ENCODE measurements at regions not wholly inside any gene's neighbourhood (a gene's known extent, or its start where the extent isn't known, plus 50 kb on each side); places are given as distances from the start of the nearest gene placed in this dataset.

DNA sequence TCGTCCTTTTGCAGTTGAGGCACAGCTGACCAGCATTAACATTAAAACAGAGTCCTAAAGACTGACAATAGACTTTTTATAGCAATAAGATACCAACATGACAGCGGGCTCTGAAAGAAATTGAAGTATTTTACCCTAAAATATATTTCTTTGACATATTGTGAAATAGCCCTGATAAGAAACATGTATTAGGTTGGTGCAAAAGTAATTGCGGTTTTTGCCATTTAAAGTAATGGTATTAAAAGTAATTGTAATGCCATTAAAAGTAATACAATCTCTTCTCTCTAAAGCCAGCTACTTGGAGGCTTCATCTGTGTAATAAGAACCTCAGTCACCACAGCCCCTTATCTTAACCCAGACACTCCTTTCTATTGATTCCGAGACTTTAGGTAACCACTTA lies 394.6 kb downstream of the PREX1 start:
- ChIA-PET POLR2A (no interaction called here), CTCF (no interaction called here)
- DNase-seq (ENCODE audit: low read depth, low spot score): no peak
- TF ChIP-seq, protein P1, sequence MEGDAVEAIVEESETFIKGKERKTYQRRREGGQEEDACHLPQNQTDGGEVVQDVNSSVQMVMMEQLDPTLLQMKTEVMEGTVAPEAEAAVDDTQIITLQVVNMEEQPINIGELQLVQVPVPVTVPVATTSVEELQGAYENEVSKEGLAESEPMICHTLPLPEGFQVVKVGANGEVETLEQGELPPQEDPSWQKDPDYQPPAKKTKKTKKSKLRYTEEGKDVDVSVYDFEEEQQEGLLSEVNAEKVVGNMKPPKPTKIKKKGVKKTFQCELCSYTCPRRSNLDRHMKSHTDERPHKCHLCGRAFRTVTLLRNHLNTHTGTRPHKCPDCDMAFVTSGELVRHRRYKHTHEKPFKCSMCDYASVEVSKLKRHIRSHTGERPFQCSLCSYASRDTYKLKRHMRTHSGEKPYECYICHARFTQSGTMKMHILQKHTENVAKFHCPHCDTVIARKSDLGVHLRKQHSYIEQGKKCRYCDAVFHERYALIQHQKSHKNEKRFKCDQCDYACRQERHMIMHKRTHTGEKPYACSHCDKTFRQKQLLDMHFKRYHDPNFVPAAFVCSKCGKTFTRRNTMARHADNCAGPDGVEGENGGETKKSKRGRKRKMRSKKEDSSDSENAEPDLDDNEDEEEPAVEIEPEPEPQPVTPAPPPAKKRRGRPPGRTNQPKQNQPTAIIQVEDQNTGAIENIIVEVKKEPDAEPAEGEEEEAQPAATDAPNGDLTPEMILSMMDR (IDR thresholded peaks at IDR 0.05; ENCODE audit: insufficient read depth, low read length, missing control alignments): no peak
- H3K4me3 ChIP-seq (ENCODE audit: low read depth, low read length): no peak overlapping the region

DNA sequence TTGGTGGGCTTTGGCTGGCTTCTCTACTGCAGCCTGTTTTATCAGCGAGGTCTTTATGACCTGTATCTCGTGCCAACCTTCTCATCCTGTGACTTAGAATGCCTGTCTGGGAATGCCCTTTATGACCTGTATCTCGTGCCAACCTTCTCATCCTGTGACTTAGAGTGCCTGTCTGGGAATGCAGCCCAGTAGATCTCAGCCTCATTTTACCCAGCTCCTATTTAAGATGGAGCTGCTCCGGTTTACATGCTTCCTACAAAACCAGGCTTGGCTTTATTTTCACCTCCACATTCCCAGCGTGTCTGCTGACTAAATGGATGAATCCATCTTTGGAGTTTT lies 395.3 kb downstream of the PREX1 start:
- ChIA-PET CTCF (no interaction called here), POLR2A (no interaction called here)
- no peak for DNase-seq (ENCODE audit: low read depth, low spot score)
- no peak overlapping the region for H3K4me3 ChIP-seq (ENCODE audit: low read depth, low read length)
- TF ChIP-seq, protein P1 (IDR thresholded peaks at IDR 0.05; ENCODE audit: insufficient read depth, low read length, missing control alignments): no peak

DNA sequence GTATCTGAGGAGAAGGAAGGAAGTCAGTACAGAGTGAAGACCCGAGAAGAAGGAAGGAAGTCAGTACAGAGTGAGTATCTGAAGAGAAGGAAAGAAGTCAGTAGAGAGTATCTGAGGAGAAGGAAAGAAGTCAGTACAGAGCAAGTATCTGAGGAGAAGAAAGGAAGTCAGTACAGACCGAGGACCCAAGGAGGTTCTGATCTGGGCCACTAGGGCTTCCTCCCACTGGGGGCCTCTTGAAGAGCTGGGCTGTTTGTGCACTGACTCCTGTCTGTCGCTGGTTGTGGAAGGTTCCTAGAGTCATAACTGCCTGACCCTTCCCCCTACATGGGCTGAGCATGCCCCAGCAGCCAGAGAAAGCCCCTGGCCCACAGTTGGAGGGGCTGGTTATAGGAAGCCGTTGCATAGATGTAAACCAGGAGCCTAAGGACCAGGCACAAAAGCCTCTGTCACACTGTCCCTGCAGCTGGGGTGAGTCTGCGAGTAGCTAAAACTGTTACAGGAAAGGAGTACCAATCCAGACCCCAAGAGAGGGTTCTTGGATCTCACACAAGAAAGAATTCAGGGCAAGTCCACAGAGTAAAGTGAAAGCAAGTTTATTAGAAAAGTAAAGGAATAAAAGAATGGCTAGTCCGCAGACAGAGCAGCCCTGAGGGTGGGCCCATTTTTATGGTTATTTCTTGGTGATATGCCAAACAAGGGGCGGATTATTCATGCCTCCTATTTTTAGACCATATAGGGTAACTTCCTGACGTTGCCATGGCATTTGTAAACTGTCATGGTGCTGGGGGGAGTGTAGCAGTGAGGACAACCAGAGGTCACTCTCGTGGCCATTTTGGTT lies 395.9 kb downstream of the PREX1 start:
- CTCF ChIA-PET: no interaction called here
- TF ChIP-seq, protein P1 (IDR thresholded peaks at IDR 0.05; ENCODE audit: insufficient read depth, low read length, missing control alignments): no peak
- POLR2A ChIA-PET: no interaction called here
- no peak for DNase-seq (ENCODE audit: low read depth, low spot score)
- H3K4me3 ChIP-seq (ENCODE audit: low read depth, low read length): no peak overlapping the region

DNA sequence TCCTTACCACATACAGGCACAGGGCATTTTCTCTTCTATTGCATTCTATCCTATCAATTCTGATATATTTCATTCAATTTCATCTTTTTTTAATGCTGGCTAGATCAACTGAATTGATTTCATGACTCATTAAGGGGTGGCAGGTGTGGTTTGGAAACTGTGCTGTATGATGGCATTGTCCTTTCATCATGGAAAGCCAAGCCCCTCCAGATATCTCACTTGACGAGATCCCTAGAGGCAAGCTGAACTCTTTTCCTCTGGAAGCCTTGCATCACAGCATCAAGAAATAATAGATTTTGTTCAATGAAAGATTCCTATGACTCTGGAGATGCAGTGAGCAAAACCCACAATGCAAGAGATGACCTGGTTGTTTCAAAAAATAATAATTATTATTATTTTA lies 401.2 kb downstream of the PREX1 start:
- H3K4me3 ChIP-seq (ENCODE audit: low read depth, low read length): no peak overlapping the region
- TF ChIP-seq, protein P1 (IDR thresholded peaks at IDR 0.05; ENCODE audit: insufficient read depth, low read length, missing control alignments): no peak
- DNase-seq (ENCODE audit: low read depth, low spot score): no peak
- CTCF ChIA-PET: no interaction called here
- POLR2A ChIA-PET: no interaction called here

DNA sequence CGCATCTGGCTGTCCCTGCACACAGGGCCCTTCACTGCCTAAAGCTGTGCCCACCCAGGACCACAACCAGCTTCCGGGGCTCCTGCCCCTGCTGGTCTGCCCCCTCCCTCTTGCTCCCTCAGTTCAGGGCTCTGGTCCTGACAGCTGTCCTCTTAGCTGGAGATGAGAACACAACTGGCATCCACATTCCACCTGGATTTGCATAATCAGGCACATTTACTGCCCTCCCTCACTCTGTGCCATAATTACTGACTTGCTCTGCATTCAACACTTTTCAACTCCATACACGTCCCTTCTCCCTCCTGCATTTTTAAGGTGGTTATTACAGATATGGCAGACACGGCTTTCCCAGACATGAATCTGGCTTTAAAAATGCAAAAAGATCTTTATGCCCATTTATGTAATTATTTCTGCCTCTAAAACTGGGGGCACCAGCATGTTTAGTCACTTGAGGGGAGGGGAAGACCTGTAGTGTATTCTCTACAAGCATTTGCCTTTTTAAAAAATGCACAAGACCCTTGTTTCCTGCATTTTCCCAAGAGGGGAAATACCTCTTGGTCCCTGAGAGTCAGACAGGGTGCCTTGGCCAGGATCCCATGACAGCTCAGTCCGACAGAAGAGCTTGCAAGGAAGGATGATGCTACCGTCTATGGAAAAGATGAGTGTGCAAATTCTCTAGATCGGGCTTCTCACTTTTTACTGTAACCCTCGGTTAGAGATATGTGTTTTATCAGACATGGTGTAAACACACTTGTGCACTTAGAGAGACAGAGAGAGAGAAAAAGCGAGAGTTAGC lies 401.8 kb downstream of the PREX1 start:
- CTCF ChIA-PET: no interaction called here
- POLR2A ChIA-PET: no interaction called here
- no peak for DNase-seq (ENCODE audit: low read depth, low spot score)

DNA sequence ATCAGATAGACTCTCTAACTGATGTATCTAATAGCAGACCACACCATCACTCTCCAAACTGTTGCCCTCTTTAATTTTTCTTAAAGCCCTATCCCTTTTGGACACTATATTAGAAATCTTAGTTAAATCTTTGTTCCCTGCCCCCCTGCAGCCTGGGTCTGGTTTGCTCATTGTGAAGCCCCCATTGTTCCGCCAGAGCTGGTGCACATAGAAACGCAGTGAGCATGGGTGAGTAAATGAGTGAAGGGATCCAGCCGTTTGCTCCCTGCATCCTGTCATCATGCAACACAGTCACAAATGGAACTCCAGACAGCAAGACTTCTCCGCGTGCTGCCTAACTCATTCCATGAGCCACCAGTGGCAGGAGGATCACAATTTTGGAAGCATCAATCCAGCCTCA lies 402.5 kb downstream of the PREX1 start:
- no peak overlapping the region for H3K4me3 ChIP-seq (ENCODE audit: low read depth, low read length)
- ChIA-PET CTCF (no interaction called here), POLR2A (no interaction called here)
- no peak for DNase-seq (ENCODE audit: low read depth, low spot score)
- TF ChIP-seq, protein P1 (IDR thresholded peaks at IDR 0.05; ENCODE audit: insufficient read depth, low read length, missing control alignments): no peak

More for the DNA sequence above, 401.8 kb downstream of the PREX1 start:
- TF ChIP-seq, protein P1 (IDR thresholded peaks at IDR 0.05; ENCODE audit: insufficient read depth, low read length, missing control alignments): no peak
- H3K4me3 ChIP-seq (ENCODE audit: low read depth, low read length): no peak overlapping the region

Data from AG04449 (cell line).